GM10266 (cell line): ENCODE measurements at regions not wholly inside any gene's neighbourhood (a gene's known extent, or its start where the extent isn't known, plus 50 kb on each side); places are given as distances from the start of the nearest gene placed in this dataset.

ENCODE experiments used
- DNase-seq: peaks from one replicate; pipeline ENCODE4 v3.0.0; 2012; ENCODE audit errors: extremely low spot score
- TF ChIP-seq, protein P1 (sequence below): IDR thresholded peaks from 2 replicates; pipeline ENCODE4 v1.5.1; 2012; ENCODE audit warnings: mild to moderate bottlenecking, low read depth; ENCODE audit not compliant: control insufficient read depth, insufficient read depth; ENCODE audit errors: missing control alignments

DNA sequence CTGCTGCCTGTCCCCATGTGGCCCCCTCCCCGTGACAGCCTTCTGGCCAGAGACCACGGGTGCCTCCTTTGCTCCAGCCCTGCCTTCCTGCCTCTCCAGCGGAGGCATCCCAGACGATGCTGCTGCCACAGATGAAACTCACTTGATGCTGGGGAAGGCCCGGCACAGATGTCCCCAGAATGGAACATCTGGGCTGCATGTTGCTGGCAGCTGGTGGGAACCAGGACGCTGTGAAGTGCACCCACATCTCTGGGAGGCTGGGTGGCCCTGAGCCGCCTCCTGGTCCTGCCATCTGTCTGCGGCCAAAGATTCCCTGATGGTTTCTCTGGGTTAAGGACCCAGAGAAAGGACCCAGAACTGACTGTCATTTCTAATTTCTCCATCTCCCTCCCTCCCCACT, 51.9 kb upstream of the PTPRS start:
- DNase-seq, result no peak
- TF ChIP-seq, protein P1, sequence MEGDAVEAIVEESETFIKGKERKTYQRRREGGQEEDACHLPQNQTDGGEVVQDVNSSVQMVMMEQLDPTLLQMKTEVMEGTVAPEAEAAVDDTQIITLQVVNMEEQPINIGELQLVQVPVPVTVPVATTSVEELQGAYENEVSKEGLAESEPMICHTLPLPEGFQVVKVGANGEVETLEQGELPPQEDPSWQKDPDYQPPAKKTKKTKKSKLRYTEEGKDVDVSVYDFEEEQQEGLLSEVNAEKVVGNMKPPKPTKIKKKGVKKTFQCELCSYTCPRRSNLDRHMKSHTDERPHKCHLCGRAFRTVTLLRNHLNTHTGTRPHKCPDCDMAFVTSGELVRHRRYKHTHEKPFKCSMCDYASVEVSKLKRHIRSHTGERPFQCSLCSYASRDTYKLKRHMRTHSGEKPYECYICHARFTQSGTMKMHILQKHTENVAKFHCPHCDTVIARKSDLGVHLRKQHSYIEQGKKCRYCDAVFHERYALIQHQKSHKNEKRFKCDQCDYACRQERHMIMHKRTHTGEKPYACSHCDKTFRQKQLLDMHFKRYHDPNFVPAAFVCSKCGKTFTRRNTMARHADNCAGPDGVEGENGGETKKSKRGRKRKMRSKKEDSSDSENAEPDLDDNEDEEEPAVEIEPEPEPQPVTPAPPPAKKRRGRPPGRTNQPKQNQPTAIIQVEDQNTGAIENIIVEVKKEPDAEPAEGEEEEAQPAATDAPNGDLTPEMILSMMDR, result no peak

DNA sequence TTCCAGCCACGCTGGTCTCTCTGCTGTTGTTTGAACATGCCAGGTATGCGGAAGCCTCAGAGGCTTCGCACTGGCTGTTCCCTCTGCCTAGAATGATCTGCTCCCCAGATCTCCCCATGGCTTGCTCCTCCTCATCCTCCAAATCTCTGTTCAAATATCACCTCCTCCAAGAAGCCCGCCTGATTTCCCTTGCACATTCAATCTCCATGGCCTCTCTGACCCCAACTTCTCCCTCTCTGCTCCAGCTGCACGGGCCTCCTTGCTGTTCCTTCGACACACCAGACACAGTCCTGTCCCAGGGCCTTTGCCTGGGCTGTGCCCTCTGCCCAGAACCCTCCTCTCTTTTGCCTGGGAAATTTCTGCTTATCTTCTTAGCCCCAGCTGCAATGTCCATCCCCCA, 52.5 kb upstream of the PTPRS start:
- TF ChIP-seq, protein P1, result no peak
- DNase-seq, result no peak

- TF ChIP-seq, protein P1, result no peak
- DNase-seq, result no peak
Measured at GRCh38 chr19:5394551-5395505, 54.2 kb upstream of the PTPRS start.

- TF ChIP-seq, protein P1, result no peak
- no peak for DNase-seq
Measured at GRCh38 chr19:5395556-5395955, 54.9 kb upstream of the PTPRS start.

GRCh38 chr19:5396096-5396939, 55.7 kb upstream of the PTPRS start:
- TF ChIP-seq, protein P1, result no peak
- no peak for DNase-seq

GRCh38 chr19:5396963-5397362, 56.4 kb upstream of the PTPRS start:
- no peak for DNase-seq
- TF ChIP-seq, protein P1, result no peak
